AG10803 (cell line): ENCODE measurements at regions not wholly inside any gene's neighbourhood (a gene's known extent, or its start where the extent isn't known, plus 50 kb on each side); places are given as distances from the start of the nearest gene placed in this dataset.

Source experiments
- DNase-seq: peaks from one replicate; pipeline ENCODE4 v3.0.0; 2010; ENCODE audit warnings: low read depth
- H3K4me3 ChIP-seq: 2 replicates; pipeline ENCODE4 v1.5.1; 2011; ENCODE audit warnings: mild to moderate bottlenecking, low read length, control low read depth
- CTCF ChIP-seq: conservative IDR thresholded peaks from 2 replicates; pipeline ENCODE4 v1.5.1; 2011; ENCODE audit warnings: mild to moderate bottlenecking, low read length, control low read depth, inconsistent platforms

GRCh38 chr5:118146824-118147223, 841.5 kb downstream of the DTWD2 start:
- no peak overlapping the region for H3K4me3 ChIP-seq
- TF ChIP-seq CTCF, result no peak
- DNase-seq, result no peak

- no peak for DNase-seq
- H3K4me3 ChIP-seq, result no peak overlapping the region
- no peak for TF ChIP-seq CTCF
These were observed 843.8 kb downstream of the DTWD2 start for GRCh38 chr5:118144540-118144939.

- no peak overlapping the region for H3K4me3 ChIP-seq
- no peak for TF ChIP-seq CTCF
- no peak for DNase-seq
These were observed 849.0 kb downstream of the DTWD2 start for GRCh38 chr5:118139361-118139760.

- DNase-seq, result no peak
- no peak overlapping the region for H3K4me3 ChIP-seq
- TF ChIP-seq CTCF, result no peak
These were observed 862.2 kb downstream of the DTWD2 start for GRCh38 chr5:118126159-118126558.

GRCh38 chr5:118125687-118126086, 862.7 kb downstream of the DTWD2 start:
- DNase-seq, result no peak
- no peak for TF ChIP-seq CTCF

GRCh38 chr5:118121258-118121657, 867.1 kb downstream of the DTWD2 start:
- no peak overlapping the region for H3K4me3 ChIP-seq
- no peak for DNase-seq
- no peak for TF ChIP-seq CTCF

More at GRCh38 chr5:118125687-118126086, 862.7 kb downstream of the DTWD2 start:
- H3K4me3 ChIP-seq, result no peak overlapping the region

- no peak overlapping the region for H3K4me3 ChIP-seq
- peak; percentile 4 for DNase-seq
- no peak for TF ChIP-seq CTCF
These were observed 872.6 kb downstream of the DTWD2 start for GRCh38 chr5:118115791-118116190.
